ENCODE measurements at regions not wholly inside any gene's neighbourhood (a gene's known extent, or its start where the extent isn't known, plus 50 kb on each side); places are given as distances from the start of the nearest gene placed in this dataset.

- TF ChIP-seq CTCF (conservative IDR thresholded peaks at IDR 0.05; ENCODE audit: low read depth in 2 of 2) (no peak), POLR2AphosphoS5 (IDR thresholded peaks at IDR 0.05; ENCODE audit: low read depth) (no peak), EZH2phosphoT487 (IDR thresholded peaks at IDR 0.05; ENCODE audit: unreplicated experiment) (no peak), EZH2 (IDR thresholded peaks at IDR 0.05; ENCODE audit: low read depth, unreplicated experiment) (no peak), JUNB (IDR thresholded peaks at IDR 0.05; ENCODE audit: unreplicated experiment) (no peak), ETS1 (IDR thresholded peaks at IDR 0.05) (no peak), STAT1 (IDR thresholded peaks at IDR 0.05; ENCODE audit: unreplicated experiment) (no peak), CREB1 (CRISPR knock-in tag; IDR thresholded peaks at IDR 0.05; ENCODE audit: low read depth) (no peak), REST (IDR thresholded peaks at IDR 0.05; ENCODE audit: unreplicated experiment) (no peak), ZNF462 (CRISPR knock-in tag; IDR thresholded peaks at IDR 0.05) (no peak), ZNF331 (CRISPR knock-in tag; IDR thresholded peaks at IDR 0.05; ENCODE audit: low read depth) (no peak), NANOG (IDR thresholded peaks at IDR 0.05; ENCODE audit: borderline replicate concordance) (no peak)
Measured at GRCh38 chr2:179341152-179341866, 76.7 kb upstream of the SESTD1 start.

Measured in GM23338 (cell line).